GM10248 (cell line): ENCODE measurements at regions not wholly inside any gene's neighbourhood (a gene's known extent, or its start where the extent isn't known, plus 50 kb on each side); places are given as distances from the start of the nearest gene placed in this dataset.
"Not testable (repeated sequence)": the region's sequence is repeated elsewhere in the genome, so short reads cannot be mapped to it uniquely, and the experiment has no call there.

Source experiments
- CTCF ChIA-PET: fragments of 300-600 bp; sonication (Branson Sonifier 250); formaldehyde crosslinking; extraction: SDS; loops from one replicate; lab custom pipeline; 2021; ENCODE audit warnings: antibody characterized with exemption; lab: Yijun Ruan, JAX
- POLR2A ChIA-PET: fragments of 350-650 bp; sonication (Branson Sonifier 250); formaldehyde crosslinking; extraction: SDS; loops from one replicate; lab custom pipeline; 2020; ENCODE audit warnings: antibody characterized with exemption; lab: Yijun Ruan, JAX
- DNase-seq: peaks from one replicate; pipeline ENCODE4 v3.0.0; 2012; ENCODE audit errors: extremely low spot score
- CTCF ChIP-seq: IDR thresholded peaks from 2 replicates; pipeline ENCODE4 v1.5.1; 2012; ENCODE audit warnings: mild to moderate bottlenecking, low read depth; ENCODE audit errors: extremely low read depth, missing control alignments, control extremely low read depth

- POLR2A ChIA-PET, result no interaction called here
- no peak for TF ChIP-seq CTCF
- CTCF ChIA-PET, result interaction anchor here (1.2 kb wide), 1 partner anchor 15 kb away, joined by 3 read pairs; no protein-coding TSS in a partner anchor
- DNase-seq, result no peak
Measured at GRCh38 chr11:70894566-70895365, 357.6 kb downstream of the SHANK2 start.

DNA sequence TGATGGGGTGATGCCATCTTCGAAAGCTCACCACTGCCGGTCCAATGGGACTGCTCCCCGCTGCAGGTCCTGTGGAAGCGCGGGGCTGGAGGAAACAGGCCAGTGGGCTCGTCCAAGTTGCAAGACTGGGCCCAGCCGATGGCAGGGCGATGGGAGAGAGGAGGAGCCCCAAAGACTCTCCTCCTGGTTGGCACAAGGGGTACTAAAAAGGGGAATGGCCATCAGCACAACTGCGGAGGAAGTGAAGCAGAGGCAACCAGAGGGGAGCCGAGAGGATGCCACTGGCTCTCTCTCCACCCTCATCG, 357.1 kb downstream of the SHANK2 start:
- DNase-seq, result no peak
- POLR2A ChIA-PET, result no interaction called here
- no peak for TF ChIP-seq CTCF
- CTCF ChIA-PET, result interaction anchor here (1.2 kb wide), 1 partner anchor 15 kb away, joined by 3 read pairs; no protein-coding TSS in a partner anchor

DNA sequence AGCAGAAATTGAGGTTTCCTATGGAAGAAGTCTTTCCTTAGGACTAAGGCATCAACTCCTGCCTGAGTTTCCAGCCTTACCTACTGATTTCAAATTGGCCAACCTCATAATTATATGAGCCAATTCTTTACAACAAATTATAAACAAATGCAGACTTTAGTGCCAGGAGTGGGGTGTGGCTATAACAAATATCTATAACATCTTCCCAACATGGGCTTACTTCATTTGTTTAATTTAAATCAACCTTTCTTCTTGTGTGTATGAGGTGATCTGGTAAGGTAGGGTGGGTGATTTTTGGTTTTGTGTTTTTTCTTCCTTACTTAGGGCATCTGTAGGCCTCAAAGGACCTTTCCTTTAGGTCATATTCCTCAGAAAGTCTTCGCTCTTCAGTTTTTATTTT, 354.9 kb downstream of the SHANK2 start:
- no peak for DNase-seq
- TF ChIP-seq CTCF, result no peak
- CTCF ChIA-PET, result no interaction called here
- POLR2A ChIA-PET, result no interaction called here

- POLR2A ChIA-PET, result no interaction called here
- CTCF ChIA-PET, result no interaction called here
- no peak for TF ChIP-seq CTCF
Measured at GRCh38 chr11:70899616-70900015, 352.8 kb downstream of the SHANK2 start.

GRCh38 chr11:70900540-70900939, 351.8 kb downstream of the SHANK2 start:
- TF ChIP-seq CTCF, result no peak
- DNase-seq, result no peak
- ChIA-PET POLR2A (no interaction called here), CTCF (no interaction called here)

More at GRCh38 chr11:70899616-70900015, 352.8 kb downstream of the SHANK2 start:
- no peak for DNase-seq

DNA sequence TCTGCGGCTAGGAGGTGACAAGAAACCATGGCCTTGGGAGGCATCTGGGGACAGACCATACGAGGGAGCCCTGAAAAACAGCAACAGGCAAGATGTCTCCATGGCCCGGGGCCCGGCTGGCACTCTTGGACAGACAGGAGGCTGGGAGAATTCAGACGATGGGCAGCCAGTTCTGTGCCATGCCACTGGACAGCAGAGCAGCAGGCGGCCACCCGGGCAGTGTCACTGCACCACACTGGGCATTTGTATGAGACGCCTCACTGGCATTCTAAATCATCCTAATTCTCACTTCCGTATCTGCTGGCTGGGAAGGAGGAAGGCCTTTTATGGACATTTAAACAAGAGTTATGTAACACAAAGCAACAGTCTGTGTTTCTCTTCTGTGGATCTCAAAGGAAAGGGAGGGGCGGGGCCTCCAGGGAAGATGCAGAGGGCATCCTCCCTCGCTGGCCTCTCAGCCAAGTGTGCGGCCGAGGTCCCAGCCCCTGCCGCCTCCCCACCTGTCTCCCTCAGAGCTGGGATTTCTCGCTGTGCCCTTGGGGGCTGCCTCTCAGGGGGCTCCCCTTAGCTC, 350.3 kb downstream of the SHANK2 start:
- no peak for DNase-seq
- no peak for TF ChIP-seq CTCF
- CTCF ChIA-PET, result no interaction called here
- POLR2A ChIA-PET, result no interaction called here

GRCh38 chr11:70903229-70903628, 349.1 kb downstream of the SHANK2 start:
- POLR2A ChIA-PET, CTCF ChIA-PET, DNase-seq: not testable (repeated sequence)
